AG09319 (cell line): ENCODE measurements at regions not wholly inside any gene's neighbourhood (a gene's known extent, or its start where the extent isn't known, plus 50 kb on each side); places are given as distances from the start of the nearest gene placed in this dataset.
A peak's percentile ranks its signal among the peaks of the same experiment; 100 is the strongest.

Source experiments
- DNase-seq: peaks from one replicate; pipeline ENCODE4 v3.0.0-alpha.2; 2010; ENCODE audit warnings: low read depth; ENCODE audit errors: extremely low read depth
- CTCF ChIP-seq: IDR thresholded peaks from 2 replicates; pipeline ENCODE4 v1.5.1; 2011; ENCODE audit warnings: low read depth, mild to moderate bottlenecking, inconsistent platforms, low read length, moderate library complexity

GRCh38 chr7:79872176-79872575 is 262.5 kb upstream of the GNAI1 start:
- TF ChIP-seq CTCF: no peak
- no peak for DNase-seq

- TF ChIP-seq CTCF: no peak
Observed at GRCh38 chr7:79868010-79868409, 266.6 kb upstream of the GNAI1 start.

GRCh38 chr7:79862447-79863210 is 272.0 kb upstream of the GNAI1 start:
- no peak for DNase-seq
- TF ChIP-seq CTCF: no peak

More at GRCh38 chr7:79868010-79868409, 266.6 kb upstream of the GNAI1 start:
- DNase-seq: peak; percentile 15

GRCh38 chr7:79855172-79855571 is 279.5 kb upstream of the GNAI1 start:
- no peak for TF ChIP-seq CTCF
- DNase-seq: peak; percentile 7

- DNase-seq: peak; percentile 37
- no peak for TF ChIP-seq CTCF
Observed at GRCh38 chr7:79854621-79855020, 280.0 kb upstream of the GNAI1 start.

GRCh38 chr7:79837915-79838314 is 296.7 kb upstream of the GNAI1 start:
- no peak for TF ChIP-seq CTCF
- no peak for DNase-seq

- DNase-seq: no peak
- no peak for TF ChIP-seq CTCF
Observed at GRCh38 chr7:79833616-79834015, 301.0 kb upstream of the GNAI1 start.
